H1 (cell line): ENCODE measurements at regions not wholly inside any gene's neighbourhood (a gene's known extent, or its start where the extent isn't known, plus 50 kb on each side); places are given as distances from the start of the nearest gene placed in this dataset.

ENCODE experiments used
- ATF3 ChIP-seq: IDR thresholded peaks from 2 replicates; pipeline ENCODE4 v1.6.1; 2011; ENCODE audit warnings: low read depth, mild to moderate bottlenecking, low read length; ENCODE audit not compliant: insufficient read depth
- EGR1 ChIP-seq: IDR thresholded peaks from 2 replicates; pipeline ENCODE4 v1.6.1; 2011; ENCODE audit warnings: low read depth, low read length, borderline replicate concordance
- JUN ChIP-seq: IDR thresholded peaks from 2 replicates; pipeline ENCODE4 v1.6.1; 2011; ENCODE audit warnings: low read depth, mild to moderate bottlenecking, improper control_type of control experiment, low read length
- JUND ChIP-seq: IDR thresholded peaks from 2 replicates; pipeline ENCODE4 v1.6.1; 2011; ENCODE audit warnings: mild to moderate bottlenecking, improper control_type of control experiment, low read length
- PHF8 ChIP-seq: fragments of 200-600 bp; sonication (generic); conservative IDR thresholded peaks from 2 replicates; pipeline ENCODE4 v1.7.1; 2012; ENCODE audit warnings: low read depth, mild to moderate bottlenecking, inconsistent platforms, low read length, moderate library complexity
- RNF2 ChIP-seq: fragments of 200-900, 300-1000 bp; sonication (generic); IDR thresholded peaks from 2 replicates; pipeline ENCODE4 v1.7.1; 2016; ENCODE audit warnings: borderline replicate concordance, low read depth, mild to moderate bottlenecking, antibody characterized with exemption, low read length; ENCODE audit not compliant: poor library complexity, severe bottlenecking; ENCODE audit errors: missing control alignments
- SAP30 ChIP-seq: fragments of 300-600 bp; sonication (generic); IDR thresholded peaks from 2 replicates; pipeline ENCODE4 v1.7.1; 2012; ENCODE audit warnings: low read length, moderate library complexity, mild to moderate bottlenecking, inconsistent platforms; ENCODE audit not compliant: insufficient read depth, insufficient replicate concordance
- SP2 ChIP-seq: IDR thresholded peaks from 2 replicates; pipeline ENCODE4 v1.6.1; 2012; ENCODE audit warnings: mild to moderate bottlenecking, low read length, inconsistent platforms
- SRF ChIP-seq: IDR thresholded peaks from 2 replicates; pipeline ENCODE4 v1.6.1; 2011; ENCODE audit warnings: mild to moderate bottlenecking, low read depth, low read length, moderate library complexity

- TF ChIP-seq SAP30: no peak
- no peak for TF ChIP-seq SRF
- TF ChIP-seq PHF8: no peak
- no peak for TF ChIP-seq ATF3
- no peak for TF ChIP-seq SP2
- no peak for TF ChIP-seq RNF2
- no peak for TF ChIP-seq JUN
- no peak for TF ChIP-seq JUND
- no peak for TF ChIP-seq EGR1
Observed at GRCh38 chr11:96798445-96798844, 408.6 kb downstream of the JRKL start (continued).
